Kidney (tissue), 13 donors: ENCODE measurements at regions not wholly inside any gene's neighbourhood (a gene's known extent, or its start where the extent isn't known, plus 50 kb on each side); places are given as distances from the start of the nearest gene placed in this dataset.
"Not testable (repeated sequence)": the region's sequence is repeated elsewhere in the genome, so short reads cannot be mapped to it uniquely, and the experiment has no call there.

ENCODE experiments used
- DNase-seq, 5 donors: peaks; one replicate each; pipeline ENCODE4 v3.0.0-alpha.2; 2013 to 2020
- FAIRE-seq: peaks from 2 replicates; lab custom pipeline; 2012; peaks lifted over from hg19 to GRCh38; lab: Jason Lieb, UNC
- H3K27ac ChIP-seq, 2 donors: one replicate each; pipeline ENCODE4 v1.7.0; 2013; ENCODE audit warnings: low read depth in 2 of 2, low read length in 2 of 2, inconsistent platforms in 1 of 2
- H3K27me3 ChIP-seq: one replicate; pipeline ENCODE4 v1.7.1; 2013; ENCODE audit warnings: low read length, inconsistent platforms; ENCODE audit not compliant: control insufficient read depth, insufficient read depth
- H3K36me3 ChIP-seq, 3 donors: one replicate each; pipeline versions ENCODE4 v1.7.0 to v1.7.1; 2013; ENCODE audit warnings: low read length in 3 of 3, control low read depth in 1 of 3, inconsistent platforms in 1 of 3; ENCODE audit not compliant: insufficient read depth in 3 of 3, control insufficient read depth in 2 of 3
- H3K4me1 ChIP-seq, 3 donors: one replicate each; pipeline versions ENCODE4 v1.7.0 to v1.7.1; 2013; ENCODE audit warnings: low read length in 3 of 3, inconsistent platforms in 1 of 3, low read depth in 1 of 3; ENCODE audit not compliant: control insufficient read depth in 2 of 3, insufficient read depth in 2 of 3
- H3K4me3 ChIP-seq, 3 donors: one replicate each; pipeline versions ENCODE4 v1.7.0 to v1.8.1; 2013; ENCODE audit warnings: low read length in 3 of 3, control low read depth in 1 of 3, inconsistent platforms in 1 of 3
- H3K9ac ChIP-seq, 3 donors: one replicate each; pipeline versions ENCODE4 v1.7.0 to v1.7.1; 2013; ENCODE audit warnings: low read length in 3 of 3, control low read depth in 1 of 3, inconsistent platforms in 1 of 3
- H3K9me3 ChIP-seq, 3 donors: one replicate each; pipeline versions ENCODE4 v1.7.0 to v1.7.1; 2013; ENCODE audit warnings: low read length in 3 of 3, control low read depth in 1 of 3, inconsistent platforms in 1 of 3; ENCODE audit not compliant: control insufficient read depth in 2 of 3, insufficient read depth in 1 of 3
- CTCF ChIP-seq: IDR thresholded peaks from 3 replicates; pipeline ENCODE4 v1.5.1; 2012; ENCODE audit warnings: mild to moderate bottlenecking, moderate library complexity, borderline replicate concordance; ENCODE audit not compliant: insufficient read depth; ENCODE audit errors: extremely low read depth
- intact Hi-C: fragments of 100-400 bp; cut with DNase I; formaldehyde crosslinking; loops from one replicate; pipeline ENCODE4 v1.11.1; 2022
- donor health status: control.
- donor health status: control.
- donor health status: control.
- donor health status: control.
- donor health status: control.
- donor health status: DM: yes; HTN: yes; CAD: no.
- donor health status: Normal renal cell carcinoma (clear cell type).

- no peak overlapping the region for H3K9ac ChIP-seq
- FAIRE-seq (no peak), DNase-seq (no peak)
- H3K36me3 ChIP-seq, result no peaks in the 10 kb centered on the region
- TF ChIP-seq CTCF, result no peak
- H3K27ac ChIP-seq, result no peak overlapping the region
- H3K9me3 ChIP-seq, result no peaks in the 10 kb centered on the region
- no peak overlapping the region for H3K4me3 ChIP-seq
- intact Hi-C loops, result no loop called here
- H3K4me1 ChIP-seq, result no peaks in the 10 kb centered on the region
- H3K27me3 ChIP-seq, result no peaks in the 10 kb centered on the region
These were observed 135.7 kb upstream of the PITX1 start for GRCh38 chr5:135169753-135170152.

- no peak overlapping the region for H3K27ac ChIP-seq
- DNase-seq, result no peak
- no peak overlapping the region for H3K9ac ChIP-seq
- intact Hi-C loops, result no loop called here
- no peaks in the 10 kb centered on the region for H3K9me3 ChIP-seq
- no peak for TF ChIP-seq CTCF
- H3K36me3 ChIP-seq, result no peaks in the 10 kb centered on the region
- no peak overlapping the region for H3K4me3 ChIP-seq
- H3K27me3 ChIP-seq, result no peaks in the 10 kb centered on the region
- H3K4me1 ChIP-seq, result no peaks in the 10 kb centered on the region
- FAIRE-seq, result no peak
These were observed 133.6 kb upstream of the PITX1 start for GRCh38 chr5:135167634-135168033.

GRCh38 chr5:135164873-135165614 lies 131.0 kb upstream of the PITX1 start:
- not testable (repeated sequence) for H3K36me3 ChIP-seq, H3K27ac ChIP-seq, H3K4me1 ChIP-seq, H3K4me3 ChIP-seq, H3K9ac ChIP-seq, DNase-seq, H3K27me3 ChIP-seq, H3K9me3 ChIP-seq, FAIRE-seq
- intact Hi-C loops, result loop anchor here (5.0 kb wide), 1 partner anchor 93 kb away; no protein-coding TSS in a partner anchor

GRCh38 chr5:135163964-135164363 lies 129.9 kb upstream of the PITX1 start:
- no peak for TF ChIP-seq CTCF
- no peak overlapping the region for H3K27ac ChIP-seq
- no peaks in the 10 kb centered on the region for H3K27me3 ChIP-seq
- no peaks in the 10 kb centered on the region for H3K36me3 ChIP-seq
- H3K9me3 ChIP-seq, result no peaks in the 10 kb centered on the region
- H3K4me3 ChIP-seq, result no peak overlapping the region
- no peaks in the 10 kb centered on the region for H3K4me1 ChIP-seq
- no peak for FAIRE-seq
- intact Hi-C loops, result loop anchor here (5.0 kb wide), 1 partner anchor 92 kb away; no protein-coding TSS in a partner anchor
- no peak for DNase-seq
- no peak overlapping the region for H3K9ac ChIP-seq
